Upper lobe of left lung (tissue), 4 donors: ENCODE measurements at regions not wholly inside any gene's neighbourhood (a gene's known extent, or its start where the extent isn't known, plus 50 kb on each side); places are given as distances from the start of the nearest gene placed in this dataset.

ENCODE experiments used
- CTCF ChIP-seq, 6 experiments: fragments of 450-650 bp in 4 of 6; fragments of 200-600 bp in 2 of 6; sonication (generic) in 2 of 6; IDR thresholded peaks; one replicate each; pipeline ENCODE4 v1.5.1; 2016 to 2019; ENCODE audit warnings: antibody characterized with exemption in 6 of 6
- EP300 ChIP-seq, 4 donors: sonication (generic); formaldehyde crosslinking; IDR thresholded peaks; one replicate each; pipeline ENCODE4 v1.5.1; 2017; ENCODE audit warnings: antibody characterized with exemption in 4 of 4, control low read depth in 2 of 4

- TF ChIP-seq CTCF (IDR thresholded peaks at IDR 0.05) (no peak), EP300 (IDR thresholded peaks at IDR 0.05) (no peak)
Measured at GRCh38 chr6:141866731-141867497, 265.8 kb upstream of the GJE1 start.
